22Rv1 (cell line): ENCODE measurements at regions not wholly inside any gene's neighbourhood (a gene's known extent, or its start where the extent isn't known, plus 50 kb on each side); places are given as distances from the start of the nearest gene placed in this dataset.

Source experiments
- ZFX ChIP-seq: fragments of 450-650 bp; IDR thresholded peaks from 2 replicates; pipeline ENCODE4 v1.6.1; 2017; ENCODE audit warnings: antibody characterized with exemption, borderline replicate concordance
- TF ChIP-seq, protein P1 (sequence below): fragments of 450-650 bp; IDR thresholded peaks from 2 replicates; pipeline ENCODE4 v1.5.1; 2017; ENCODE audit warnings: mild to moderate bottlenecking

DNA sequence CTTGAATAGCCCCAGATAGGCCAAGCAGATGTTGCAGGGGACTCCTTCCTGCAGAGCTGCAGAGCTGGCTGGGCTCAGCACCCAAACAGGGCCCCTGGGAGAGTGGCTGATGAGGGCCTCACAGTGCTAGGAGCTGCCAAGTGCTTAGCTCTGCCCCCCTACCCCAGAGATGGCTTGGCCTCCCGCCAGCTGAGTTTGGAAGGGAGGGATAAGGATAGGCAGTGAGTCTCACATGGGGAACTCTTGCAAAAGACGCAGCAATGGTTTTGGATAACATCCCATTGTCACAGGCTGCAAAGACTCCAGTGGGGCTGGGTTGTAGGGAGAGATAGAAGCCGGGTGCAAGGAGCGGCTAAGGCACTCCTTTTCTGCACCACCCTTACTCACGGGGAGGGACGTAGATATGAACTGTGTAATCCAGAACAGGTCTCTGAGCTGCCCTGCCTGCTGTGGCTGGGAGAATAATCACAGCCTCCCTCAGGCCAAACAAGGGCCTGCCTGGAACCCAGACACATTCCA, 52.9 kb upstream of the MAF start:
- TF ChIP-seq, protein P1, sequence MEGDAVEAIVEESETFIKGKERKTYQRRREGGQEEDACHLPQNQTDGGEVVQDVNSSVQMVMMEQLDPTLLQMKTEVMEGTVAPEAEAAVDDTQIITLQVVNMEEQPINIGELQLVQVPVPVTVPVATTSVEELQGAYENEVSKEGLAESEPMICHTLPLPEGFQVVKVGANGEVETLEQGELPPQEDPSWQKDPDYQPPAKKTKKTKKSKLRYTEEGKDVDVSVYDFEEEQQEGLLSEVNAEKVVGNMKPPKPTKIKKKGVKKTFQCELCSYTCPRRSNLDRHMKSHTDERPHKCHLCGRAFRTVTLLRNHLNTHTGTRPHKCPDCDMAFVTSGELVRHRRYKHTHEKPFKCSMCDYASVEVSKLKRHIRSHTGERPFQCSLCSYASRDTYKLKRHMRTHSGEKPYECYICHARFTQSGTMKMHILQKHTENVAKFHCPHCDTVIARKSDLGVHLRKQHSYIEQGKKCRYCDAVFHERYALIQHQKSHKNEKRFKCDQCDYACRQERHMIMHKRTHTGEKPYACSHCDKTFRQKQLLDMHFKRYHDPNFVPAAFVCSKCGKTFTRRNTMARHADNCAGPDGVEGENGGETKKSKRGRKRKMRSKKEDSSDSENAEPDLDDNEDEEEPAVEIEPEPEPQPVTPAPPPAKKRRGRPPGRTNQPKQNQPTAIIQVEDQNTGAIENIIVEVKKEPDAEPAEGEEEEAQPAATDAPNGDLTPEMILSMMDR = no peak
- TF ChIP-seq ZFX = no peak
